ENCODE measurements at regions not wholly inside any gene's neighbourhood (a gene's known extent, or its start where the extent isn't known, plus 50 kb on each side); places are given as distances from the start of the nearest gene placed in this dataset.

- H3K9me3 ChIP-seq (ENCODE audit: control insufficient read depth, low read depth, low read length), result peaks cover 2% of the 10 kb centered on the region
- WGBS (ENCODE audit: insufficient coverage, low lambda C conversion rate), result no CpG with 5 or more reads among the region's 45 CpGs
- no peaks in the 10 kb centered on the region for H3K4me1 ChIP-seq (ENCODE audit: control insufficient read depth, insufficient read depth, low read length)
- no peak overlapping the region for H3K4me3 ChIP-seq (ENCODE audit: low read length)
- no peaks in the 10 kb centered on the region for H3K36me3 ChIP-seq (ENCODE audit: control insufficient read depth, insufficient read depth, low read length)
- H3K27me3 ChIP-seq (ENCODE audit: control insufficient read depth, insufficient read depth, low read length), result peaks cover 37% of the 10 kb centered on the region
- H3K27ac ChIP-seq (ENCODE audit: low read length), result no peak overlapping the region
- no peak for DNase-seq
Measured at GRCh38 chr9:93810028-93810971, 144.9 kb downstream of the BARX1 start.

DNA sequence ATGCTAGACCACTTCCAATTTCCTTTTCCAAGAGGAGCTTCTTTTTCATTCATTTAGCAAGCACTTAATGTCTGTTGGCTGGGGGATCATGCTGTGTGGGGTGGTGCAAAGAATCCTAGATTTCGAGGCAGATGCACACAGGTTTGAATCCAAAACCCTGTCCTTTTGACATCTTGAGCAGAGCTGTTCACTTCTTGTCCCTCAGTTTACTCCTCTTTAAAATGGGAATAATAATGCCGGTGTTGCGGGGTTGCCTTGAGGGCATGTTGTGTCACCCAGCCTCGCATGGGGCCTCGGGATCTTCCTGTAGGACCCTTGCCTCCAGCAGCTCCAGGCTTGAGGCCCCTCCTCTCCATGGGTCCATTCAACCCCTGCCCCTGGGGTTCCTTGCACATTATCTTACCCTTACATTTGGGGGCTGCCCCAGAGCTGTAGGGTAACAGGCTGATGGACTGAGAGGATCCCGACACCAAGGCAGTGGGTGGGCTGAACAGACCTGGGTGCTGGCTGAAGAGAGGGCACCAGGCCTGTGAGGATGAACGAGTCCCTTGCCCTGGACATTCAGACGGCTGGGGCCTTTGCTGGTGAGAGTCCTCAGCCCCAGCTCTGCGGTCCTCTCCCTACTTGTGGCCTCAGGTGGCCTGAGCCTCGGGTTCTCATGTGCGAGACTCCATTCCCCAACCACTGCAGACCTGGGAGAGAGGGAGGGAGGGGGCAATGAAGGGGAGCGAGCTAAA, 145.8 kb downstream of the BARX1 start:
- Histone ChIP-seq H3K9me3 (ENCODE audit: control insufficient read depth, low read depth, low read length) (peaks cover 2% of the 10 kb centered on the region), H3K4me1 (ENCODE audit: control insufficient read depth, insufficient read depth, low read length) (no peaks in the 10 kb centered on the region), H3K27me3 (ENCODE audit: control insufficient read depth, insufficient read depth, low read length) (peaks cover 31% of the 10 kb centered on the region), H3K27ac (ENCODE audit: low read length) (no peak overlapping the region), H3K4me3 (ENCODE audit: low read length) (no peak overlapping the region), H3K36me3 (ENCODE audit: control insufficient read depth, insufficient read depth, low read length) (no peaks in the 10 kb centered on the region)
- no CpG with 5 or more reads among the region's 12 CpGs for WGBS (ENCODE audit: insufficient coverage, low lambda C conversion rate)
- DNase-seq, result no peak

DNA sequence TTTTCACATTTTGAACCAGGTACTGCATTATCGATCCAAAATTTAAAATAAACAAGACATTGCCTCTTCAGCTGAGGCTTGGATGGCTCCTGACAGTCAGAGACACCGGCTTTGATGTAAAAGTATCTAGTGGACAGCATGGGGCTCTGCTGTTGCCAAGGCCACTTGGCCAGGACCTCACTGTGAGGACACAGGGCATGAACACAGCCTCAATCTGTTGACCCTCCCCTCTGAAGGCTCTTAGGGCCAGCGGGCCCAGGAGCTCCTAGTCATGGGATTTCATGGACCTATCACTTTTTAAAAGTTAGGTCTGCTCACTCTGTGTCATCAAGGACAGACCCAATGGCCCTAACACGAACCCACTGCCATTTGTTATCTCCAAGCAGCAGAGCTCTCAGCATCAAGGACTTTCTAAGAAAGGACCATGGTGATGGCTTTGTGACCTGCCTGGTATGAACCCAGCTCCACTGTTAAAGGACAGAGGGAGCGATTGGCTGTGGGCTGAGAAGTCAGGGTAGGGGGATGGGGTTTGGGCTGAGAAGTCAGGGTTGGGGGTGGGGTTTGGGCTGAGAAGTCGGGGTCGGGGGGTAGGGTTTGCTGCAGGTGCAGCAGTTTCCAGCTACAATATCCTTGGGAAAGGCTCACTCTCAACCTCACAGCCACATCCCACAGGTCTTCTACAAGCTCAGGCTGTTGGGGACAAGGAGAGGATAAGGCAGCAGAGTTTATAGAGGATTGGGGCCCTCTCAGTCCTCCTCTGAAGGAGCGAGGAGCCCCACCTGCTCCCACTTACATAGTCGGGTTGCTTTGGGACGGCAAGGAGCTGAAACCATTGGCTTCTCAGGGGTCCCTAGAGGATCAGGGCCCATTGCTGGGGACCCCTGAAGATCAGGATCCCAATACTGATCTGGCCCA, 146.8 kb downstream of the BARX1 start:
- no peaks in the 10 kb centered on the region for H3K4me1 ChIP-seq (ENCODE audit: control insufficient read depth, insufficient read depth, low read length)
- no peak overlapping the region for H3K4me3 ChIP-seq (ENCODE audit: low read length)
- H3K9me3 ChIP-seq (ENCODE audit: control insufficient read depth, low read depth, low read length), result peaks cover 2% of the 10 kb centered on the region
- no peak overlapping the region for H3K27ac ChIP-seq (ENCODE audit: low read length)
- no CpG with 5 or more reads among the region's 10 CpGs for WGBS (ENCODE audit: insufficient coverage, low lambda C conversion rate)
- H3K36me3 ChIP-seq (ENCODE audit: control insufficient read depth, insufficient read depth, low read length), result no peaks in the 10 kb centered on the region
- DNase-seq, result no peak
- peaks cover 26% of the 10 kb centered on the region for H3K27me3 ChIP-seq (ENCODE audit: control insufficient read depth, insufficient read depth, low read length)

GRCh38 chr9:93807166-93808074, 147.7 kb downstream of the BARX1 start:
- peaks cover 24% of the 10 kb centered on the region for H3K27me3 ChIP-seq (ENCODE audit: control insufficient read depth, insufficient read depth, low read length)
- H3K36me3 ChIP-seq (ENCODE audit: control insufficient read depth, insufficient read depth, low read length), result no peaks in the 10 kb centered on the region
- H3K4me1 ChIP-seq (ENCODE audit: control insufficient read depth, insufficient read depth, low read length), result no peaks in the 10 kb centered on the region
- H3K4me3 ChIP-seq (ENCODE audit: low read length), result no peak overlapping the region
- no peak for DNase-seq
- H3K27ac ChIP-seq (ENCODE audit: low read length), result no peak overlapping the region
- peaks cover 2% of the 10 kb centered on the region for H3K9me3 ChIP-seq (ENCODE audit: control insufficient read depth, low read depth, low read length)
- no CpG with 5 or more reads among the region's 14 CpGs for WGBS (ENCODE audit: insufficient coverage, low lambda C conversion rate)

- WGBS (ENCODE audit: insufficient coverage, low lambda C conversion rate), result no CpG with 5 or more reads among the region's 7 CpGs
- no peaks in the 10 kb centered on the region for H3K9me3 ChIP-seq (ENCODE audit: control insufficient read depth, low read depth, low read length)
- no peak overlapping the region for H3K27ac ChIP-seq (ENCODE audit: low read length)
- DNase-seq, result no peak
- no peaks in the 10 kb centered on the region for H3K36me3 ChIP-seq (ENCODE audit: control insufficient read depth, insufficient read depth, low read length)
- H3K4me3 ChIP-seq (ENCODE audit: low read length), result no peak overlapping the region
- H3K4me1 ChIP-seq (ENCODE audit: control insufficient read depth, insufficient read depth, low read length), result no peaks in the 10 kb centered on the region
- H3K27me3 ChIP-seq (ENCODE audit: control insufficient read depth, insufficient read depth, low read length), result no peaks in the 10 kb centered on the region
Measured at GRCh38 chr9:93801581-93802284, 153.4 kb downstream of the BARX1 start.

DNA sequence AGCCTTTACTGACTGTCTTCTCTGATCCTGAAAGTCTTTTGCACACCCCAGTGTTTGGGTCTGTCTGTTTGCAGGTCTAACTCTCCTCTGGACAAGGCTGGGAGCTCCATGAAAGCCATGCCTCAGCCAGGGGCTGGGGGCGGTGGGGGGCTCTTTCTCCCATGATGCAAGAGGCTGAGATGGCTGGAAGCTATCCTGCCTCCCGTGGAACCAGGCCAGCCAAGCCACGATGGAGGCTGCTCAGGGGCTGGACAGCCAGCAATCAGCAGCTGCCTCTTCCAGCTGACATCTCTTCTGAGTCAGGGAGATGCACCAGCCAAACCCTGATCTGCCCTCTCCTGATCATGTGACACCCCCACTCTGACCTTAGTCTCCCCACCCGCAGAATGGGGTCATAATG, 154.0 kb downstream of the BARX1 start:
- WGBS (ENCODE audit: insufficient coverage, low lambda C conversion rate), result no CpG with 5 or more reads among the region's 4 CpGs
- no peaks in the 10 kb centered on the region for H3K27me3 ChIP-seq (ENCODE audit: control insufficient read depth, insufficient read depth, low read length)
- H3K9me3 ChIP-seq (ENCODE audit: control insufficient read depth, low read depth, low read length), result no peaks in the 10 kb centered on the region
- H3K36me3 ChIP-seq (ENCODE audit: control insufficient read depth, insufficient read depth, low read length), result no peaks in the 10 kb centered on the region
- H3K27ac ChIP-seq (ENCODE audit: low read length), result no peak overlapping the region
- DNase-seq, result no peak
- no peak overlapping the region for H3K4me3 ChIP-seq (ENCODE audit: low read length)
- no peaks in the 10 kb centered on the region for H3K4me1 ChIP-seq (ENCODE audit: control insufficient read depth, insufficient read depth, low read length)

DNA sequence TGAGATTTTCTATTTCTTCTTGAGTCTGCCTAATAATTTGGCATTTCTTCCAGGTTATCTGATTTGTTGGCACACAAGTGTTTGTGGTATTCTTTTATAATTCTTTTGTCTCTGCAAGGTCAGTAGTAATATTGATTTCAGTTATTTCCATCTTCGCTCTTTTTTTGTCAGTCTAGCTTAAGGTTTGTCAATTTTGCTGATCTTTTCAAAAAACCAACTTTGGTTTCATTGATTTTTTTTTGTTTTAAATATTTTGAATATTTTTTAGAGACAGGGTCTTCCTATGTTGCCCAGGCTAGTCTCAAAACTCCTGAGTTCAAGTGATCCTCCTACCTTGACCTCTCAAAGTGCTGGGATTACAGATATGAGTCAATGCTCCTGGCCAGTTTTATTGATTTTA, 162.8 kb downstream of the BARX1 start:
- DNase-seq, result no peak
- WGBS (ENCODE audit: insufficient coverage, low lambda C conversion rate), result 100% methylated on average over 1 of the region's 1 CpG

GRCh38 chr9:93786204-93786603, 169.0 kb downstream of the BARX1 start:
- no peaks in the 10 kb centered on the region for H3K36me3 ChIP-seq (ENCODE audit: control insufficient read depth, insufficient read depth, low read length)
- no peak for DNase-seq
- no peaks in the 10 kb centered on the region for H3K4me1 ChIP-seq (ENCODE audit: control insufficient read depth, insufficient read depth, low read length)
- H3K27me3 ChIP-seq (ENCODE audit: control insufficient read depth, insufficient read depth, low read length), result peaks cover 9% of the 10 kb centered on the region
- peaks cover 4% of the 10 kb centered on the region for H3K9me3 ChIP-seq (ENCODE audit: control insufficient read depth, low read depth, low read length)
- WGBS (ENCODE audit: insufficient coverage, low lambda C conversion rate), result 81% methylated on average over 2 of the region's 2 CpGs
- no peak overlapping the region for H3K27ac ChIP-seq (ENCODE audit: low read length)
- H3K4me3 ChIP-seq (ENCODE audit: low read length), result no peak overlapping the region

More for the DNA sequence above, 162.8 kb downstream of the BARX1 start:
- Histone ChIP-seq H3K4me1 (ENCODE audit: control insufficient read depth, insufficient read depth, low read length) (no peaks in the 10 kb centered on the region), H3K36me3 (ENCODE audit: control insufficient read depth, insufficient read depth, low read length) (no peaks in the 10 kb centered on the region), H3K9me3 (ENCODE audit: control insufficient read depth, low read depth, low read length) (no peaks in the 10 kb centered on the region), H3K4me3 (ENCODE audit: low read length) (no peak overlapping the region), H3K27me3 (ENCODE audit: control insufficient read depth, insufficient read depth, low read length) (peaks cover 9% of the 10 kb centered on the region), H3K27ac (ENCODE audit: low read length) (no peak overlapping the region)

GRCh38 chr9:93776873-93777272, 178.3 kb downstream of the BARX1 start:
- H3K9me3 ChIP-seq (ENCODE audit: control insufficient read depth, low read depth, low read length), result no peaks in the 10 kb centered on the region
- H3K4me3 ChIP-seq (ENCODE audit: low read length), result no peak overlapping the region
- no peaks in the 10 kb centered on the region for H3K36me3 ChIP-seq (ENCODE audit: control insufficient read depth, insufficient read depth, low read length)
- no peaks in the 10 kb centered on the region for H3K4me1 ChIP-seq (ENCODE audit: control insufficient read depth, insufficient read depth, low read length)
- peaks cover 3% of the 10 kb centered on the region for H3K27me3 ChIP-seq (ENCODE audit: control insufficient read depth, insufficient read depth, low read length)
- WGBS (ENCODE audit: insufficient coverage, low lambda C conversion rate), result no CpG with 5 or more reads among the region's 11 CpGs
- DNase-seq, result no peak
- H3K27ac ChIP-seq (ENCODE audit: low read length), result no peak overlapping the region

Data from large intestine (tissue), 3 donors.